K562 (cell line): ENCODE measurements at regions not wholly inside any gene's neighbourhood (a gene's known extent, or its start where the extent isn't known, plus 50 kb on each side); places are given as distances from the start of the nearest gene placed in this dataset.

Experiments
- ATAC-seq: fragments of 200-7000 bp; cut with Tn5 transposase; 3 replicates; pipeline ENCODE4 v1.9.1; 2020; ENCODE audit warnings: moderate library complexity
- BruUV-seq: library from RNA; stranded (reverse); fragments of 400-500 nt; replicated peaks from 2 replicates; lab custom pipeline; 2021; lab: Mats Ljungman, UMichigan
- CTCF ChIA-PET: fragments of 300-600 bp; formaldehyde crosslinking; extraction: SDS; loops from one replicate; lab custom pipeline; 2021; ENCODE audit warnings: low intra/inter-chr PET ratio; lab: Yijun Ruan, JAX
- POLR2A ChIA-PET: fragments of 300-600, 350-650 bp; sonication (Branson Sonifier 250); formaldehyde crosslinking; extraction: SDS; loops from one replicate; lab custom pipeline; 2021; ENCODE audit warnings: antibody characterized with exemption, inconsistent platforms; lab: Yijun Ruan, JAX
- DNase-seq, 4 experiments: peaks; one replicate each; pipeline versions ENCODE4 v3.0.0 to v3.0.0-alpha.2; 2011 to 2018; ENCODE audit warnings: low spot score in 3 of 4, mixed read lengths in 3 of 4; ENCODE audit errors: extremely low read depth in 1 of 4
- FAIRE-seq: peaks from 2 replicates; lab custom pipeline; 2011; peaks lifted over from hg19 to GRCh38; lab: Jason Lieb, UNC
- H2AFZ ChIP-seq: 2 replicates; pipeline ENCODE4 v1.6.0; 2011; ENCODE audit warnings: low read depth, low read length, control low read depth, inconsistent platforms
- H3K27ac ChIP-seq: fragments of 200-600 bp; 3 replicates; pipeline ENCODE4 v1.8.0; 2011; ENCODE audit warnings: low read depth, mild to moderate bottlenecking, control low read depth, inconsistent platforms, low read length, moderate library complexity, mixed read lengths; ENCODE audit errors: extremely low read depth
- H3K27me3 ChIP-seq, 2 experiments: fragments of 300-600 bp in 1 of 2; 2 replicates in 1 of 2; 3 replicates in 1 of 2; pipeline versions ENCODE4 v1.6.0 to v1.8.0; 2011; ENCODE audit warnings: inconsistent platforms in 2 of 2, low read length in 2 of 2, mild to moderate bottlenecking in 1 of 2, mixed read lengths in 1 of 2, moderate library complexity in 1 of 2; ENCODE audit not compliant: control insufficient read depth in 2 of 2, insufficient read depth in 2 of 2
- H3K36me3 ChIP-seq: fragments of 300-600 bp; 3 replicates; pipeline ENCODE4 v1.8.0; 2011; ENCODE audit warnings: mild to moderate bottlenecking, low read length, inconsistent platforms; ENCODE audit not compliant: control insufficient read depth, insufficient read depth
- H3K4me1 ChIP-seq, 2 experiments: fragments of 200-600 bp in 1 of 2; replicated peaks in 1 of 2; 2 replicates in 1 of 2; 3 replicates in 1 of 2; pipeline versions ENCODE4 v1.5.1 to v1.8.0; 2011; ENCODE audit warnings: inconsistent platforms in 2 of 2, low read length in 2 of 2, mild to moderate bottlenecking in 1 of 2, mixed read lengths in 1 of 2, moderate library complexity in 1 of 2; ENCODE audit not compliant: control insufficient read depth in 2 of 2, insufficient read depth in 2 of 2
- H3K4me2 ChIP-seq: 2 replicates; pipeline ENCODE4 v1.6.1; 2011; ENCODE audit warnings: low read length, control low read depth, inconsistent platforms, mixed read lengths; ENCODE audit not compliant: insufficient read depth
- H3K4me3 ChIP-seq: fragments of 200-600 bp; sonication (generic), shearing (Covaris generic); 2 replicates; pipeline ENCODE4 v1.5.1; 2016; ENCODE audit warnings: control low read depth, inconsistent platforms
- H3K79me2 ChIP-seq: fragments of 200-600 bp; 3 replicates; pipeline ENCODE4 v1.8.0; 2011; ENCODE audit warnings: low read length, inconsistent platforms; ENCODE audit not compliant: control insufficient read depth, insufficient read depth
- H3K9ac ChIP-seq, 2 experiments: 2 replicates each; pipeline versions ENCODE4 v1.6.0 to v1.6.1; 2011; ENCODE audit warnings: low read depth in 2 of 2, low read length in 2 of 2, control low read depth in 1 of 2, inconsistent platforms in 1 of 2, mild to moderate bottlenecking in 1 of 2, mixed read lengths in 1 of 2; ENCODE audit not compliant: insufficient read depth in 1 of 2
- H3K9me1 ChIP-seq: one replicate; pipeline ENCODE4 v1.6.0; 2011; ENCODE audit warnings: inconsistent platforms, mild to moderate bottlenecking, low read length, moderate library complexity; ENCODE audit not compliant: control insufficient read depth, insufficient read depth
- H3K9me3 ChIP-seq: replicated peaks from 2 replicates; pipeline ENCODE4 v1.5.1; 2011; ENCODE audit warnings: low read depth, low read length, inconsistent platforms; ENCODE audit not compliant: control insufficient read depth, insufficient read depth
- H4K20me1 ChIP-seq: replicated peaks from 2 replicates; pipeline ENCODE4 v1.6.1; 2011; ENCODE audit warnings: low read length, inconsistent platforms, mixed read lengths; ENCODE audit not compliant: control insufficient read depth, insufficient read depth
- ARHGAP35 ChIP-seq: fragments of 450-650 bp; IDR thresholded peaks from 2 replicates; pipeline ENCODE4 v1.6.1; 2018; ENCODE audit not compliant: partially characterized antibody
- EP300 ChIP-seq: IDR thresholded peaks from 2 replicates; pipeline ENCODE4 v1.6.1; 2012; ENCODE audit warnings: low read length, improper control_type of control experiment
- FOS ChIP-seq: IDR thresholded peaks from 3 replicates; pipeline ENCODE4 v1.6.1; 2011; ENCODE audit not compliant: insufficient read length; ENCODE audit errors: extremely low read depth
- NUFIP1 ChIP-seq: fragments of 450-650 bp; IDR thresholded peaks from 2 replicates; pipeline ENCODE4 v1.6.1; 2018; ENCODE audit not compliant: partially characterized antibody
- PURB ChIP-seq: sonication (generic); formaldehyde crosslinking; IDR thresholded peaks from 2 replicates; pipeline ENCODE4 v1.9.0; 2021; ENCODE audit warnings: low read depth, mild to moderate bottlenecking, missing genetic modification reagents
- TEAD2 ChIP-seq: fragments of 450-650 bp; IDR thresholded peaks from 2 replicates; pipeline ENCODE4 v1.6.1; 2016; ENCODE audit warnings: missing genetic modification characterization, control low read depth, missing compliant biosample characterization
- ZBED1 ChIP-seq: IDR thresholded peaks from 2 replicates; pipeline ENCODE4 v1.6.1; 2014
- ZKSCAN1 ChIP-seq: fragments of 150-350 bp; IDR thresholded peaks from 2 replicates; pipeline ENCODE4 v1.6.1; 2016; ENCODE audit warnings: low read depth, low read length
- ZNF239 ChIP-seq: fragments of 250-450 bp; sonication (Bioruptor Pico); IDR thresholded peaks from 2 replicates; pipeline ENCODE4 v1.4.0; 2020; ENCODE audit warnings: mild to moderate bottlenecking
- WGBS: fragments of 100-300 bp; shearing (Covaris generic); methylation state at CpG from one replicate; pipeline ENCODE4 v1.1.6; 2016; ENCODE audit warnings: low coverage, mixed read lengths; ENCODE audit not compliant: insufficient coverage; ENCODE audit errors: missing lambda C conversion rate; 5-methylcytosine and 5-hydroxymethylcytosine counted together
- in situ Hi-C: fragments of 300-500 bp; cut with MboI; formaldehyde crosslinking; loops from 4 replicates; pipeline ENCODE4 v1.15.0; 2018; ENCODE audit warnings: inconsistent platforms, mixed read lengths
- intact Hi-C: fragments of 100-400 bp; cut with micrococcal nuclease; formaldehyde crosslinking; loops from 2 replicates; pipeline ENCODE4 v1.14.2; 2022
- TF ChIP-seq, protein P1 (sequence below): fragments of 450-650 bp; IDR thresholded peaks from 2 replicates; pipeline ENCODE4 v1.6.1; 2014; ENCODE audit warnings: low read depth, mild to moderate bottlenecking, moderate library complexity, borderline replicate concordance

GRCh38 chr13:50609011-50609410, 234.5 kb downstream of the DLEU7 start (continued):
- no peak for TF ChIP-seq PURB (CRISPR knock-in tag)
- TF ChIP-seq ARHGAP35, result no peak
- TF ChIP-seq NUFIP1, result no peak
- TF ChIP-seq, protein P1, sequence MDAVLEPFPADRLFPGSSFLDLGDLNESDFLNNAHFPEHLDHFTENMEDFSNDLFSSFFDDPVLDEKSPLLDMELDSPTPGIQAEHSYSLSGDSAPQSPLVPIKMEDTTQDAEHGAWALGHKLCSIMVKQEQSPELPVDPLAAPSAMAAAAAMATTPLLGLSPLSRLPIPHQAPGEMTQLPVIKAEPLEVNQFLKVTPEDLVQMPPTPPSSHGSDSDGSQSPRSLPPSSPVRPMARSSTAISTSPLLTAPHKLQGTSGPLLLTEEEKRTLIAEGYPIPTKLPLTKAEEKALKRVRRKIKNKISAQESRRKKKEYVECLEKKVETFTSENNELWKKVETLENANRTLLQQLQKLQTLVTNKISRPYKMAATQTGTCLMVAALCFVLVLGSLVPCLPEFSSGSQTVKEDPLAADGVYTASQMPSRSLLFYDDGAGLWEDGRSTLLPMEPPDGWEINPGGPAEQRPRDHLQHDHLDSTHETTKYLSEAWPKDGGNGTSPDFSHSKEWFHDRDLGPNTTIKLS, result no peak

GRCh38 chr13:50610238-50610637, 233.3 kb downstream of the DLEU7 start:
- CTCF ChIA-PET, result no interaction called here
- intact Hi-C loops, result loop anchor here (5.0 to 10.0 kb wide), 3 partner anchors 98 to 615 kb away; partner anchors contain the start of gene TRIM13
- in situ Hi-C loops, result no loop called here

More at GRCh38 chr13:50610238-50610637, 233.3 kb downstream of the DLEU7 start:
- H3K4me3 ChIP-seq, result no peak overlapping the region
- no peak for ATAC-seq
- H3K4me1 ChIP-seq, result peaks cover 3 to 31% of the 10 kb centered on the region in 2 experiments; a peak in 3 of 5 replicates
- no peak for FAIRE-seq
- TF ChIP-seq FOS, result no peak
- TF ChIP-seq TEAD2 (tag), result no peak
- TF ChIP-seq ZBED1, result no peak
- 0 out of 2 replicates have a peak, but pooled peaks have one; percentile 36 for TF ChIP-seq ZKSCAN1
- peak; percentile 83 for TF ChIP-seq ZNF239
- TF ChIP-seq EP300, result no peak
- no peak for DNase-seq
- H3K9me3 ChIP-seq, result no peaks in the 10 kb centered on the region
- H2AFZ ChIP-seq, result no peak overlapping the region
- POLR2A ChIA-PET, result no interaction called here
- no peaks in the 10 kb centered on the region for H3K9me1 ChIP-seq
- H3K4me2 ChIP-seq, result no peak overlapping the region
- H4K20me1 ChIP-seq, result no peaks in the 10 kb centered on the region
- no peak overlapping the region for H3K27ac ChIP-seq
- H3K9ac ChIP-seq, result no peak overlapping the region
- no peaks in the 10 kb centered on the region for H3K36me3 ChIP-seq
- H3K79me2 ChIP-seq, result no peaks in the 10 kb centered on the region
- 44% methylated on average over 2 of the region's 2 CpGs for WGBS
- no TSS peak for BruUV-seq
- no peaks in the 10 kb centered on the region for H3K27me3 ChIP-seq
